Naive thymus-derived CD8-positive, alpha-beta T cell (primary cell): ENCODE measurements at regions not wholly inside any gene's neighbourhood (a gene's known extent, or its start where the extent isn't known, plus 50 kb on each side); places are given as distances from the start of the nearest gene placed in this dataset.

Experiments
- ATAC-seq, 2 donors: fragments of 150-1000 bp; cut with Tn5 transposase in 1 of 2; sonication (Bioruptor Pico), chemical (Tn5 transposase) in 1 of 2; 1 replicate in 1 of 2; 2 replicates in 1 of 2; pipeline ENCODE4 v1.10.0; 2021; ENCODE audit warnings: mild to moderate bottlenecking in 2 of 2, moderate library complexity in 2 of 2
- POLR2A ChIA-PET: fragments of 350-600 bp; sonication (Branson Sonifier 250); formaldehyde crosslinking; loops from one replicate; lab custom pipeline; 2021; ENCODE audit warnings: antibody characterized with exemption; lab: Charles Lee
- DNase-seq, 10 donors: peaks; one replicate each; pipeline versions ENCODE4 v3.0.0 to v3.0.0-alpha.2; 2020 to 2022
- H3K27ac Mint-ChIP-seq, 10 donors: one replicate each; pipeline ENCODE4 v1.8.0; 2020 to 2022; ENCODE audit warnings: mild to moderate bottlenecking in 10 of 10, mixed read lengths in 10 of 10, moderate library complexity in 4 of 10, inconsistent platforms in 1 of 10
- H3K27me3 Mint-ChIP-seq, 5 donors: one replicate each; pipeline ENCODE4 v1.8.0; 2021 to 2022; ENCODE audit warnings: mixed read lengths in 5 of 5
- H3K36me3 Mint-ChIP-seq, 3 donors: one replicate each; pipeline ENCODE4 v1.8.0; 2020 to 2022; ENCODE audit warnings: mixed read lengths in 3 of 3, mild to moderate bottlenecking in 2 of 3, inconsistent platforms in 1 of 3
- H3K4me1 Mint-ChIP-seq, 4 donors: one replicate each; pipeline ENCODE4 v1.8.0; 2021 to 2022; ENCODE audit warnings: mixed read lengths in 4 of 4
- H3K4me3 Mint-ChIP-seq, 10 donors: one replicate each; pipeline ENCODE4 v1.8.0; 2020 to 2022; ENCODE audit warnings: mild to moderate bottlenecking in 10 of 10, mixed read lengths in 10 of 10, moderate library complexity in 6 of 10, inconsistent platforms in 1 of 10
- H3K9me3 Mint-ChIP-seq, 9 donors: one replicate each; pipeline ENCODE4 v1.8.0; 2020 to 2022; ENCODE audit warnings: mixed read lengths in 9 of 9, mild to moderate bottlenecking in 3 of 9, inconsistent platforms in 1 of 9, moderate library complexity in 1 of 9

GRCh38 chr2:12293874-12294273, 422.9 kb upstream of the TRIB2 start:
- Mint-ChIP-seq H3K27me3 (no peaks in the 10 kb centered on the region), H3K27ac (peak overlapping the region in 2 of 10 donors; percentile 11 to 57), H3K4me3 (no peak overlapping the region), H3K9me3 (peaks cover 0 to 8% (median 0%) of the 10 kb centered on the region in 9 donors), H3K4me1 (peaks cover 23 to 38% (median 33%) of the 10 kb centered on the region in 4 donors), H3K36me3 (no peaks in the 10 kb centered on the region)
- POLR2A ChIA-PET, result interaction anchor here (1.2 kb wide), 1 partner anchor 8 kb away, joined by 3 read pairs; no protein-coding TSS in a partner anchor
- no peak for ATAC-seq
- DNase-seq, result no peak

- Mint-ChIP-seq H3K36me3 (no peaks in the 10 kb centered on the region), H3K27me3 (no peaks in the 10 kb centered on the region), H3K9me3 (peaks cover 0 to 8% (median 0%) of the 10 kb centered on the region in 9 donors), H3K27ac (peak overlapping the region in 8 of 10 donors; percentile 30 to 89 (median 52)), H3K4me3 (peak overlapping the region in 6 of 10 donors; percentile 34 to 74 (median 46)), H3K4me1 (peaks cover 23 to 41% (median 33%) of the 10 kb centered on the region in 4 donors)
- ATAC-seq, result peak in 1 of 2 donors; percentile 35
- POLR2A ChIA-PET, result no interaction called here
- peak in 1 of 10 donors; percentile 22 for DNase-seq
Measured at GRCh38 chr2:12295856-12296519, 420.7 kb upstream of the TRIB2 start.

- no peak for ATAC-seq
- peaks cover 0 to 8% (median 0%) of the 10 kb centered on the region in 9 donors for H3K9me3 Mint-ChIP-seq
- peaks cover 32 to 50% (median 40%) of the 10 kb centered on the region in 4 donors for H3K4me1 Mint-ChIP-seq
- DNase-seq, result no peak
- POLR2A ChIA-PET, result no interaction called here
- H3K36me3 Mint-ChIP-seq, result no peaks in the 10 kb centered on the region
- peak overlapping the region in 3 of 10 donors; percentile 1 to 23 (median 17) for H3K27ac Mint-ChIP-seq
- H3K27me3 Mint-ChIP-seq, result no peaks in the 10 kb centered on the region
- no peak overlapping the region for H3K4me3 Mint-ChIP-seq
Measured at GRCh38 chr2:12296915-12297314, 419.8 kb upstream of the TRIB2 start.

GRCh38 chr2:12298352-12298751, 418.4 kb upstream of the TRIB2 start:
- ATAC-seq, result no peak
- peaks cover 42 to 64% (median 54%) of the 10 kb centered on the region in 4 donors for H3K4me1 Mint-ChIP-seq
- no peaks in the 10 kb centered on the region for H3K27me3 Mint-ChIP-seq
- no peak overlapping the region for H3K27ac Mint-ChIP-seq
- no peak for DNase-seq
- H3K9me3 Mint-ChIP-seq, result peaks cover 0 to 8% (median 0%) of the 10 kb centered on the region in 9 donors
- no peaks in the 10 kb centered on the region for H3K36me3 Mint-ChIP-seq
- H3K4me3 Mint-ChIP-seq, result no peak overlapping the region
- POLR2A ChIA-PET, result no interaction called here

GRCh38 chr2:12299431-12299830, 417.3 kb upstream of the TRIB2 start:
- Mint-ChIP-seq H3K27ac (no peak overlapping the region), H3K9me3 (peaks cover 0 to 8% (median 0%) of the 10 kb centered on the region in 9 donors), H3K36me3 (no peaks in the 10 kb centered on the region), H3K27me3 (no peaks in the 10 kb centered on the region), H3K4me3 (no peak overlapping the region), H3K4me1 (peaks cover 46 to 65% (median 57%) of the 10 kb centered on the region in 4 donors)
- POLR2A ChIA-PET, result no interaction called here
- DNase-seq (no peak), ATAC-seq (no peak)

- Mint-ChIP-seq H3K27me3 (no peaks in the 10 kb centered on the region), H3K4me1 (peaks cover 44 to 61% (median 52%) of the 10 kb centered on the region in 4 donors), H3K9me3 (peaks cover 0 to 8% (median 0%) of the 10 kb centered on the region in 9 donors), H3K4me3 (no peak overlapping the region), H3K36me3 (no peaks in the 10 kb centered on the region), H3K27ac (no peak overlapping the region)
- POLR2A ChIA-PET, result no interaction called here
- DNase-seq (no peak), ATAC-seq (no peak)
Measured at GRCh38 chr2:12300019-12300602, 416.6 kb upstream of the TRIB2 start.

GRCh38 chr2:12300927-12301326, 415.8 kb upstream of the TRIB2 start:
- Mint-ChIP-seq H3K36me3 (no peaks in the 10 kb centered on the region), H3K4me1 (peaks cover 37 to 53% (median 44%) of the 10 kb centered on the region in 4 donors), H3K4me3 (peak overlapping the region in 3 of 10 donors; percentile 35 to 69 (median 65)), H3K27ac (peak overlapping the region in 7 of 10 donors; percentile 63 to 87 (median 83)), H3K27me3 (no peaks in the 10 kb centered on the region), H3K9me3 (peaks cover 0 to 8% (median 0%) of the 10 kb centered on the region in 9 donors)
- no peak for DNase-seq
- POLR2A ChIA-PET, result no interaction called here
- no peak for ATAC-seq

- H3K4me3 Mint-ChIP-seq, result peak overlapping the region in 9 of 10 donors; percentile 29 to 80 (median 51)
- H3K27ac Mint-ChIP-seq, result peak overlapping the region; percentile 63 to 90 (median 82)
- peak; percentile 81 to 85 for ATAC-seq
- H3K36me3 Mint-ChIP-seq, result no peaks in the 10 kb centered on the region
- POLR2A ChIA-PET, result interaction anchor here (0.8 to 1.6 kb wide), 5 partner anchors 8 to 415 kb away, joined by 3 to 5 read pairs (median 4); partner anchors contain the start of gene TRIB2
- peak in 3 of 10 donors; percentile 41 to 66 (median 47) for DNase-seq
- H3K27me3 Mint-ChIP-seq, result no peaks in the 10 kb centered on the region
- peaks cover 0 to 2% (median 0%) of the 10 kb centered on the region in 9 donors for H3K9me3 Mint-ChIP-seq
- peaks cover 28 to 41% (median 33%) of the 10 kb centered on the region in 4 donors for H3K4me1 Mint-ChIP-seq
Measured at GRCh38 chr2:12302140-12302539, 414.6 kb upstream of the TRIB2 start.

- peak overlapping the region in 6 of 10 donors; percentile 32 to 90 (median 82) for H3K27ac Mint-ChIP-seq
- no peaks in the 10 kb centered on the region for H3K36me3 Mint-ChIP-seq
- no peaks in the 10 kb centered on the region for H3K27me3 Mint-ChIP-seq
- H3K4me3 Mint-ChIP-seq, result peak overlapping the region in 6 of 10 donors; percentile 9 to 69 (median 62)
- ATAC-seq (no peak), DNase-seq (no peak)
- POLR2A ChIA-PET, result interaction anchor here (0.8 to 1.6 kb wide), 5 partner anchors 9 to 414 kb away, joined by 3 to 5 read pairs (median 4); partner anchors contain the start of gene TRIB2
- peaks cover 28 to 40% (median 32%) of the 10 kb centered on the region in 4 donors for H3K4me1 Mint-ChIP-seq
- no peaks in the 10 kb centered on the region for H3K9me3 Mint-ChIP-seq
Measured at GRCh38 chr2:12302691-12303090, 414.0 kb upstream of the TRIB2 start.

GRCh38 chr2:12303181-12304030, 413.3 kb upstream of the TRIB2 start:
- peak overlapping the region in 9 of 10 donors; percentile 0 to 69 (median 49) for H3K4me3 Mint-ChIP-seq
- no peaks in the 10 kb centered on the region for H3K36me3 Mint-ChIP-seq
- H3K4me1 Mint-ChIP-seq, result peaks cover 28 to 40% (median 32%) of the 10 kb centered on the region in 4 donors
- H3K9me3 Mint-ChIP-seq, result no peaks in the 10 kb centered on the region
- POLR2A ChIA-PET, result interaction anchor here (1.6 kb wide), 1 partner anchor 8 kb away, joined by 5 read pairs; no protein-coding TSS in a partner anchor
- peak overlapping the region; percentile 15 to 87 (median 66) for H3K27ac Mint-ChIP-seq
- DNase-seq, result peak in 6 of 10 donors; percentile 25 to 63 (median 32)
- ATAC-seq, result peak; percentile 65 to 78
- H3K27me3 Mint-ChIP-seq, result no peaks in the 10 kb centered on the region

GRCh38 chr2:12304564-12305171, 412.1 kb upstream of the TRIB2 start:
- Mint-ChIP-seq H3K27me3 (no peaks in the 10 kb centered on the region), H3K27ac (peak overlapping the region in 6 of 10 donors; percentile 4 to 86 (median 49)), H3K4me3 (no peak overlapping the region), H3K36me3 (no peaks in the 10 kb centered on the region), H3K4me1 (peaks cover 31 to 42% (median 39%) of the 10 kb centered on the region in 4 donors), H3K9me3 (no peaks in the 10 kb centered on the region)
- DNase-seq (no peak), ATAC-seq (no peak)
- POLR2A ChIA-PET, result no interaction called here

- no peak for ATAC-seq
- no peak overlapping the region for H3K4me3 Mint-ChIP-seq
- POLR2A ChIA-PET, result no interaction called here
- H3K9me3 Mint-ChIP-seq, result peaks cover 0 to 2% (median 0%) of the 10 kb centered on the region in 9 donors
- no peaks in the 10 kb centered on the region for H3K27me3 Mint-ChIP-seq
- peaks cover 36 to 54% (median 50%) of the 10 kb centered on the region in 4 donors for H3K4me1 Mint-ChIP-seq
- DNase-seq, result no peak
- no peaks in the 10 kb centered on the region for H3K36me3 Mint-ChIP-seq
- H3K27ac Mint-ChIP-seq, result no peak overlapping the region
Measured at GRCh38 chr2:12305931-12306330, 410.8 kb upstream of the TRIB2 start.
